HG03139 (cell line): ENCODE measurements at regions not wholly inside any gene's neighbourhood (a gene's known extent, or its start where the extent isn't known, plus 50 kb on each side); places are given as distances from the start of the nearest gene placed in this dataset.

Source experiments
- ATAC-seq: cut with Tn5 transposase; IDR thresholded peaks from one replicate; pipeline ENCODE4 v1.9.1; 2021; ENCODE audit not compliant: unreplicated experiment

- no peak for ATAC-seq
Measured at GRCh38 chr20:52864916-52865605, 107.1 kb upstream of the TSHZ2 start.

GRCh38 chr20:52859156-52859876, 112.8 kb upstream of the TSHZ2 start:
- no peak for ATAC-seq

GRCh38 chr20:52852714-52853113, 119.4 kb upstream of the TSHZ2 start:
- ATAC-seq: no peak

DNA sequence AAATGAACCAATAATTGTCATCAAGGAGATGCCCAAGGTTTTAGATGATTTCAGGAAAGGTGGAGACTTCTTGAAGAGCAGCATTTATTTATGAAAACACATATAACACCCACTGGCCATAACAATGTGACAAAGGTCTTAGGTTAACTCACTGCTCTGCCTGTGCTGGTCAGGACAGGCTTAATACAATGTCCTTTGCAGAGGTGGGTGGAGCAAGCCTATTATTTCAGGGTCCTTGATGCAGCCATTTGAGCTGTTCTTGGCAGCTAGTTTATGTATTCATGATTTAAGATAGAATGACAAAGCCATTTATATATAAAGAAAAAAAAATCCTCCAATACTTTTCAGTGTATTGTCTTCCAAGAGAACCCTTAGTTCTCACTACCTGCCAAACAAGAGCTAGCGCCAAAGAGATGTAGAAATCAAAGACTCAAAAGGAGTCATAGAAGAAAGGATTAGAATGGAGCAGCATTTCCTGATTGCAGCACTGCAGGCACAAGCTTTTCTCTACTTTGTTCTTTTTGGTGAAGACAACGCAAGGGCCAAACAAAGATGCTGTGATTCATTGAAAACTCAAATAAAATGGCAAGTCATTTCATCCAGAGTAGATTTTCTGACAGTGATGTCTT, 124.3 kb upstream of the TSHZ2 start:
- ATAC-seq: no peak

DNA sequence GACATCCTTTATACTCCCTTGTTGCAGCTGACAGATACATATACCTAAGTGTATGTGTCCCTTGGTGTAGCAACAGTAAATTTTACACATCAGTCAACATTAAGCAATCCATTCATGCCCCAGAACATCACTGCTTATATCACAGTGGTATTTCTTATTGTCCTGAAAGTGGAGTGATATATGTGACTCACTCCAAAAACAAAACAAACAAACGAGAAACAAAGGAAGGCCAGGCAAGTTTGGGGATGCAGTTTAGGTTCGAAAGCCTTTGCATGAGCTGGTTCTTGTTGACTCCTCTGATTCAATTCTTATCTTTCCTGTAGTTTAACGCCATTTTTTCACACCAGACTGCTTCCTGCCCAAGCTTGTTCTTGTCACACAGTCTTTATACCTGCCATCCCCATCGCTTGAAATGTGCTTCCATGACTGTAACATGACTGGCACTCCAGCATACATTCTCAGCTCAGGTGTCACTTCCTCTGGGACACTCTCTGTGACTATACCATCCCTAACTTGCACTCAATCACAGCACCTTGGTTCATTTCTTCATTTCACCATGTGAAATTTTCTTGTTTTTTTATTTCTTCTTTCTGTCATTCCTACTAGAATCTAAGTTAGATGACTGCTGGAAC, 125.0 kb upstream of the TSHZ2 start:
- no peak for ATAC-seq

DNA sequence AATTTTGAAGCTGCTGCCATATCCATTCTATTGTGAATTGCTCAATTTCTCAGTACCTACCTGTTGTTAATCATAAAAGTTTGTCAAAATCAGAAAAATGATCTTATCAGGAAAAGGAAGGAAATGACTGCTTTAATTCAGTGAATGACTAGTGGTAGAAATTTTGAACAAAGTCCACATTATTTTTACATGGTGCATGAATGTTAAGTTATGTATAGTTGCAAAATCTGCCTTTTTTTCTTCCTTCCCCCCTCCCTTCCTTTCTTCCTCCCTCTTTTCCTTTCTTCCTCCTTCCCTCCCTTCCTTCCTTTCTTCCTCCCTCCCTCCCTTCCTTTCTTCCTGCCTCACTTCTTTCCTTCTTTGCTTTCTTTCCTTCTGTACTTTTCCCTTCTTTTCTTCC, 127.1 kb upstream of the TSHZ2 start:
- ATAC-seq: no peak

DNA sequence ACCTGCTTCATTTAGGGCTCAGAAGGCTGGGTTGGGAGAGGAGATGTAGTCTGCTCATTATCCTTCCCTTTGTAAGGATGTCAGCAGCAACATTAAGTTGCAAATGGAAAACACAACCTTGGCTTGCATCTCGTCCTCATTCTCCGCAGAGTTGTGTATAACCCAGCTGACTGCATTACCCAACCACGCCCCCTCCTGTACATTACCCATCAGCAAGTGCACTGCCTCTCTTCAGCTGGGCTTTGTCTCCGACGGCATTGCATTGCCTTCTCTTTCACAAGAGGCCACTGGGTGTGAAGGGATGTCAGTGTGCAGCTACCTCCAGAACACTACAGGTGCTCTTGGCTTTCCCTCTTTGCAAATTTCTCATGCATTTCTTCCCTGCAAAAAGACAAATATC, 128.7 kb upstream of the TSHZ2 start:
- no peak for ATAC-seq

DNA sequence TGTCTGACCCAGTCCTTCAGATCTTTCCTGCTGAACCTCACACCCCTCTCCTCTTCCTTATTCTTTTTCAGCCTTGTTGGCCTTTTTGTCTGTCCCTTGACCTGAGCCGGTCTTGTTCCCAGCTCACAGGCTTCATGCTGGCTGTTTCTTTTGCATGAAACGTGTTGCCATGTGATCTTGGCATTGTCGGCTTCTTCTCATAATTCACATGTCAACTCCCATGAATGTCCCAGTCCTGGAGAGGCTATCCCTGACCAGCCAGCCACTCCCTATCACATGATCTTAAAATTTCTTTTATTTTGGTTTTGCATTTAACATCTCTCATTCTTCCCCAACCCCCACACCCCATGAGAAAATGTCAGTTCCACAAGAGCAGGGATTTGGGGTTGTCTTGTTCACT, 131.2 kb upstream of the TSHZ2 start:
- ATAC-seq: no peak

DNA sequence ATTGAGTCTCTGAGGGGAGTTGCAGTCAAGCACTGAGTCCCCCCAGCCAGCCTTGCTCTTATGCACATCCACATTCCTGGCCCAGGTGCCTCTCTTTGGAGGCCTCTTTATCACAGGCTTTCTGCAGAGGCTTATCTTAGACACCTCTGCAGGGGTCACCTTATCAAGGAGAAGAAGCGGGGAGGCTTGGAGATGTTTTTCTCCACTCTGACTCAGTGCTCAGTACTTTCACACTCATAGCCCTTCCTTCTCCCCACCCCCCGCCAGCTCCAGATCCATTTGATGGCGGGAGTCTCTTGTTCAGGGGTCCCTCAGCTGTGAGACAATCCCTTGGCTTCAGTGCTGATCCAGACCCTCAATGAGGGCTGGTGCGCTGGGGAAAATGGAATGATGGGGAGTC, 132.1 kb upstream of the TSHZ2 start:
- ATAC-seq: no peak

DNA sequence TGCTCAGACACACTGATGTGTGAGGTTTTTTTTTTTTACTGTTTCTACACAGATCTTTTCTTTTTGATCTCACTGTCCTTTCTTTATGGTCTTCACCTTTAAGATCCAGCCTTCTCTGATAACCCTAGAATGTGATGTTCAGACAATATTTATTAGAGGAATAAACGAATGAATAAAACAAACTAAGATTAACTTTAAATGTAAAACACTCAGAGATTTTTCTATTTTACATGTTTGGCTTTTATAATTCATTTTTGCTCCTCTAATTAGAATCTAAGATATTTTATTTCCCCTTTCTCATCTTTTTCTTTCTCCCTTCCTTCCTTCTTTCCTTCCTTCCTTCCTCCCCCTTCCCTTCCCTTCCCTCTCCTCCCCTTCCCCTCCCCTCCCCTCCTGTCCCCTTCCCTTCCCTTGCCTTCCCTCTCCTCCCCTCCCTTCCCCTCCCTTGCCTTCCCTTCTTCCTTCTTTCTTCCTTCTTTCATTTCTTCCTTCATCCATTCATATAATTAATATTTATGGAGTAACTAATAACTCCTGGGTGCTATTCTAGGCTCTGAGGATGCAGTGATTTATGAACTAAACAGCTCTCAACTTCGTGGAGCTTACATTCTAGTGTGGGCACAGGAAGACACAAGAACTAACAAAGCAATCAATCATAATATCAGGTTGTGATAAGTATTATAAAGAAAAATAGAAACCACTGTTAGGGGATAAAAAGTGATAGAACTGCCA, 133.5 kb upstream of the TSHZ2 start:
- ATAC-seq: no peak

GRCh38 chr20:52837378-52837777, 134.8 kb upstream of the TSHZ2 start:
- no peak for ATAC-seq

- ATAC-seq: no peak
Measured at GRCh38 chr20:52833901-52834300, 138.3 kb upstream of the TSHZ2 start.

DNA sequence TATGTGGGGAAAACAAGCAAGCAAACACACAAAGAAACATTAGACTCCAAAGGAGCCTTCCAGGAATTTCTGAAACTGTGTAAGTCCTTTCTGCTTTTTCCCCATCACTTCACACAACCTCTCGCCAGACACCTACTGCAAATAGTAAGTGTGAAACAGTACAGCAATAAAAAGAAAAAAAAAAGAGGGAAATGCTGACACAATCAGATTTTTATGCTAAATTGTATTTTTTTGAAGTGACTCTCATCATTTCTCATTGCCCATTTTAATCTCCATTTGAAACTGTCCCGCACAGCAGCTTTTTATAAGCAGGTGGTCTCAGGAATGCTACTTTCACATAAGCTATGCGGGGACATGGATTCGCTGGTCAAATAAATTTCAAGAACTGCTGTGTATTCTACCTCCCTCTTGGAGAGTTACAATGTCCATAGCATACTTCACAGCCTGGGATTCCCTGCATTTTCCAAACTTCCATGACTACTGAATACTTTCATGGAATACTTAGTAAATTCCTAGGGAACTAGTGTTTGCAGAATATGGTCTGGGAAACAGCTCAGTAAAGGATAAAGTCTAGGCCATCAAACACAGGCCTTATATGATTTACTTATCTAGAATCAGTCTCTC, 139.9 kb upstream of the TSHZ2 start:
- no peak for ATAC-seq

- ATAC-seq: no peak
Measured at GRCh38 chr20:52830598-52830997, 141.6 kb upstream of the TSHZ2 start.

- ATAC-seq: no peak
Measured at GRCh38 chr20:52829111-52829510, 143.0 kb upstream of the TSHZ2 start.

- ATAC-seq: no peak
Measured at GRCh38 chr20:52828199-52828598, 144.0 kb upstream of the TSHZ2 start.

DNA sequence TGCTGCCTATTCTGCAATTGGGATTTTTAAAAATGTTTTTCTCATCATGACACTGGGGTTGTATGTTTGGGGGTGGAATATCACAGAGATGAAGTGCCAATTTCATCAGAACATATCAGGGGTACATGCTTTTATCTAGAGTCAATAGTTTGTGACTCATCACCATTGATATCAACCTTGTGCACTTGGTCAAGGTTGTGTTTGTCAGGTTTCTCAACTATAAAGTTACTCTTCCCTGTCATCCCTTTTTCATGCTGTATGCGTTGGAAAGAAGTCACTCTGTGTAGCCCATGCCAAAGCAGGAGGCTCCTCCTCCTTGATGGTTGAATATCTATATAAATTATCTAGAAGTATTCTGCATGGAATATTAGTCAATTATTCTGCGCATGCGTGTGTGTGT, 145.4 kb upstream of the TSHZ2 start:
- no peak for ATAC-seq

DNA sequence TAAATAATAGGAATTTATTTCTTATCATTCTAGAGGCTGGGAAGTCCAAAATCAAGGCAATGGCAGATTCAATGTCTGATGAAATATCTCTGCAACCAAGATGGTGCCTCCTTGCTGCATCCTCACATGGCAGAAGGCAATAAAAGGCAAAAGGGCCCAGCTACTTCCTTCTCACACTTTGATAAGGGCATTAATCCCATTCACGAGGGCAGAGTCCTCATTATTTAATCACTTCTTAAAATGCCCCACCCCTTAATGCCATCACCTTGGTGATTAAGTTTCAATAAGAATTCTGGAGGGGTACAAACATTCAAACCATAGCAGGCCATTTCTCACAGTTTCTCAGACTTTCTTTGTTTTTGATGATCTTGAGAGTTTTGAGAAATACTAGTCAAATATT, 145.8 kb upstream of the TSHZ2 start:
- ATAC-seq: no peak

GRCh38 chr20:52824494-52825216, 147.5 kb upstream of the TSHZ2 start:
- ATAC-seq: no peak

- no peak for ATAC-seq
Measured at GRCh38 chr20:52823303-52823702, 148.9 kb upstream of the TSHZ2 start.
